Hematopoietic multipotent progenitor cell treated with erythropoietin and hydrocortisone succinate and interleukin-3 and kit ligand, for 6 days (in vitro differentiated cells): ENCODE measurements at regions not wholly inside any gene's neighbourhood (a gene's known extent, or its start where the extent isn't known, plus 50 kb on each side); places are given as distances from the start of the nearest gene placed in this dataset.

Source experiments
- DNase-seq: peaks from one replicate; pipeline ENCODE4 v3.0.0-alpha.2; 2015

- peak; percentile 52 for DNase-seq
Observed at GRCh38 chr2:60148716-60149115, 404.7 kb downstream of the BCL11A start.

GRCh38 chr2:60140185-60140584 is 413.3 kb downstream of the BCL11A start:
- no peak for DNase-seq

GRCh38 chr2:60136913-60137312 is 416.5 kb downstream of the BCL11A start:
- no peak for DNase-seq

- no peak for DNase-seq
Observed at GRCh38 chr2:60127191-60127590, 426.3 kb downstream of the BCL11A start.

DNA sequence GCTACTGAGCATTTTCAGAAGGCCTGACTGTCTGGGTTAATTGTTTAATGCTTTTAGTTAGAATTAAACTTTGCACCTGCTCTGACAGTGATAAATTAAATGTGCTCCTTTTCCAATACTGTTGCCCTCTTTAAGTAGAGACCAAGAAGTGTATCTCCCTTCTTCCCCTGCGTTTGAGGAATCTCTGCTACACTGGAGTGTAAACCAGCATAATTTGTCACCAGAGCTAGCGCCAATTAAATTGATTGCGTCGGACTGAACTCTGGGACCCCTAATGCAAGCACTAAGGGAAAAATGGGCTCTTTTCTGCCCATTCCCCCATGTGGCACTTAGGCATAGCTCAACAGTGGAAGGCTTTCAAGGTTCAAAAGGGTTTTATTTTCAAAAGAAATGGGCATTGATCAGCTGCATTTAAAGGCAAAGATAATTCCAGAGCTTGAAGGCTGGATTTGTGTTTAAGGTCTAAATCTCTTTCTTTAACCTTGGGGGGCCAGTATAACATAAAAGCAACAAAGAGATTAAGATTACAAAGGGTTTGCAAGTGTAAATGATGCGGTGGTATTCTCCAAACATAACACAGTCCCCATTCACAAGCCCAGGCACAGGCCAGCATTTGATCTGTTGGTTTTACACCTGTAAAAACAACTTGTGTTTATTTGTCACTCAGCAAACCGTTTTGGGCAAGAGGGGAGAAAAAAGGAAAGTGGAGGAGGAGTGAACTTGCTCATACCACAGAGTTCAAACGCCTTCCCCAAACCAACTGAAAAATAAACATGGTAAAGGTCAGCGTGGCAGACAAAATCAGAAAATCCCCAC is 427.6 kb downstream of the BCL11A start:
- DNase-seq: no peak

DNA sequence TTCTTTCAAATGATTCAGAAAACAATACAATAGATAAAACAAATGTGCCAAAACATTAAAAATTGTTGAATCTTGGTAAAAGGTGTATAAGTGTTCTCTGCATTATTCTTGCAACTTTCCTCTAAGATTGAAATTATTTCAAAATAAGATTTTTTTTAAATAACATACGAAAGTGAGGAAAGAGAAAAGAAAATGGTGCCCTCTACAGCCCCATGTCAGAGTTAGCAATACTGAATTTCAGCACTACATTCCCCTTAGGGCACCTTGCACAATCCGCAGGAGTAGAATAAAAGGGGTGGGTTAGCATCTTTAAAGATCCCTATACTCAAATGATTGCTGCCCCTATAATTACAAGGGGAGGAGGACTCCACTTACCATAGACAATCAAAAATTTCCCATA is 433.7 kb downstream of the BCL11A start:
- DNase-seq: no peak

GRCh38 chr2:60118917-60119316 is 434.5 kb downstream of the BCL11A start:
- no peak for DNase-seq

GRCh38 chr2:60118061-60118460 is 435.4 kb downstream of the BCL11A start:
- DNase-seq: no peak

GRCh38 chr2:60116161-60116875 is 437.1 kb downstream of the BCL11A start:
- DNase-seq: no peak

DNA sequence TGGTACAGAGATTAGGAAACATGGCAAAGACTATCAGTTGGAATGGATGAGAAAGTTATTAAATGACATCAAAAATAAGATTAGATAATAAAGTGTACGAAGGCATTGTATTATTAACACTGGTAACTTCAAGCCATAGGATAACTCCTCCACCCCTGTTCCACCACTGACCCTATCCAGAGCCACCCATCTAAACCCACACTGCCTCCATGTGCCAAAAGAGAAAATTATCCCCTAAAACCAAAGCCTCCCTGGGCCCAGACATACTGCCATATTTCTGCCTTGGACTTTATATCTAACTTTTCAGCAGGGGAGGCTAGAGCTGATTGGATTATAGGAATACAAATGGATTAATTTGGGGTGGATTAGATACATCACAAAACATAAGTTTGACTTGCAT is 443.7 kb downstream of the BCL11A start:
- no peak for DNase-seq

GRCh38 chr2:60106836-60107529 is 446.5 kb downstream of the BCL11A start:
- DNase-seq: no peak

DNA sequence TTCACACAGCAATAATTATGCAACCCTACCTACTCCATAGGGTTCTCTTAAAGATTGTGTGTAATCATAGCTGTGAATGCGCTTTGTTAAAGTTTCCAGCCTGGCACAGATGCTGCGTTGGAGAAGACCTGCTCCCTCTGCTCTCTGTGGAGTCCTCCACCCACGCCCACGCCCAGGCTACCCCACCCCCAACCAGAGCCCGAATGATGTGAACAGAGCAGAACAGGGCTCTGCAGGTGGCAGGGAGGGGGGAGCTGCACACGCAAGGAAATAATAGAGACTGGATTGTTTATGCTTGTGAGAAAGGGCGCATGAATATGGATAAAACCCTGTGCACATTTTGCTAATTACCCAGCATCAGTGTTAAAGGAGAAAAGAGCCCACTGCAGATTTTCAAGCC is 447.5 kb downstream of the BCL11A start:
- DNase-seq: no peak

GRCh38 chr2:60104514-60105505 is 448.6 kb downstream of the BCL11A start:
- DNase-seq: peak; percentile 45

DNA sequence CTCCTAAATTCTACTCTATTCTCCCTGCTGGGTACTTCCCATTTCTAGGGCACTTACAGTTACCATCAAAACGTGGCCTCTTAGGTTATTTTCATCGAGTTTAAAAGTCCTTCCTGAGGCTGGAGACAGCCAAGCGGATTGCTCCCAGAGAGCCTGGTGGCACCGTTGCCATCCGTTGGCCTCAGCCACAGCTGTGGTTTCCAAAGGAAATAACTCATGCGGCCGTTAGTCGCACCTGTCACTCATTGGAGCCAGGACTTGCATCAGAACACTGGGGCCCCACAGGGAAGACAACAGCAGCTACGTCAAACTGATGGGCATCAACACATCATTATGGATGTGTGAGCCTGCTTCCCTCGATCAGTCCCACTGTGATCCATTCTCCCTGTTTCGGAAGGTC is 453.4 kb downstream of the BCL11A start:
- peak; percentile 62 for DNase-seq

- no peak for DNase-seq
Observed at GRCh38 chr2:60098996-60099395, 454.5 kb downstream of the BCL11A start.

- DNase-seq: no peak
Observed at GRCh38 chr2:60097298-60097697, 456.2 kb downstream of the BCL11A start.

- DNase-seq: no peak
Observed at GRCh38 chr2:60096556-60096955, 456.9 kb downstream of the BCL11A start.

GRCh38 chr2:60095903-60096302 is 457.6 kb downstream of the BCL11A start:
- DNase-seq: no peak

GRCh38 chr2:60095202-60095815 is 458.1 kb downstream of the BCL11A start:
- DNase-seq: peak; percentile 36

GRCh38 chr2:60094450-60094929 is 459.0 kb downstream of the BCL11A start:
- DNase-seq: no peak

DNA sequence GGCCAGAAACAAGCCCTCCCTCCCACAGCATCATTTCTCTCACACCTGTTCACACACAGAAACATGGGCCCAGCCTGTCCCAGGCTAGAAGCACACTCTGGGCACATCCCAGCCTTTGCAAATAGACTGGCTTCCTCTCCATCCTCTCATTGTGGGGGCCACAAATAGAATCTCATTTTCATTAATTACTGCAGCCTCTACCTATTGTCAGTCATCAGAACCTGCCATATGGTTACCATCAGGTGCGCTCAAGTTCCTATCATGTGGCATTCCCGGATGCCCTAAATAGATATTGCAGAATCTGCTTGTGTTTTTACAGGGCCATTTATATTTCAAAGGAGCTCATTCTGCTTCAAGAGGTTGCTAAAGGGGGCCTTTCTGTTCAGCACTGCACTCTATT is 460.7 kb downstream of the BCL11A start:
- DNase-seq: no peak

GRCh38 chr2:60091894-60092293 is 461.6 kb downstream of the BCL11A start:
- no peak for DNase-seq
